A172 (cell line): ENCODE measurements at regions not wholly inside any gene's neighbourhood (a gene's known extent, or its start where the extent isn't known, plus 50 kb on each side); places are given as distances from the start of the nearest gene placed in this dataset.
"Not testable (repeated sequence)": the region's sequence is repeated elsewhere in the genome, so short reads cannot be mapped to it uniquely, and the experiment has no call there.

Experiments used
- DNase-seq: peaks from one replicate; pipeline ENCODE4 v3.0.0-alpha.2; 2015; ENCODE audit warnings: low spot score

DNA sequence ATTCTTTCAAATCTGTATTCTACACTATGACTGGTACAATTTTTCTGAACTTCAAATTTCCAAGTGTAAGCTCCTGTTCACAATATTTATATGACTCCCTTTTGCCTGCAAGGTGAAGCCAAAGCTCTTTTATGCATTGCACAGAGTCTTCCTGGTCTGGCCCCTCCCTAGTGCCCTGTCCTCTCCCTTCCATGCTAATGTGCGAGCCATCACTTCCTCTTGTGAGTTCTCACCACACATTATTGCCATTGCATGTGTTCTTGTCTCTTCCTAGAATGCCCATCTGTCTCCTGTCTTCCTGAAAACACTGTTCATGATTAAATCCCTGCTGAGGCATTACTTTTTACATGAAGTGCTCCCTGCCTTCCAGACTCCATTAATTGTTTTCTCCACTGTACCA is 169.9 kb downstream of the MC4R start:
- no peak for DNase-seq

DNA sequence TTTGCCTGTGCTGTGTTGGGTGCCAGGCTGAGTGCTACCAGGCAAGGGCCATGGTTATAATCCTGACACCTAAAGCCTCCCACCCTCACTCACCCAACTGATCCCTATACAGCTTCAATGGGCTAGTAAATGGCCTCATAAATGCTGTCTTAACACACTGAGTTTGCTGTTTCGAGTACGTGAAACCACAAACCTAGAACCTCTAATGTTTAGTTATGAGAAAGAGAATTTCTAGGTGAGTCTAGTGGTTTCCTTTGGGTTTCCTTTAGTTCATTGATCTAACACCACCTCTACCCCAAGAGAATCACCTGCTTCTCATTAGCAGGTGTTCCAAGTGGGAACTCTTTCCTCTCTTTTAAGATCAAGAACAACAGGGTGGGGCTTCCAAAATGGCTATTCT is 172.0 kb downstream of the MC4R start:
- DNase-seq: no peak

DNA sequence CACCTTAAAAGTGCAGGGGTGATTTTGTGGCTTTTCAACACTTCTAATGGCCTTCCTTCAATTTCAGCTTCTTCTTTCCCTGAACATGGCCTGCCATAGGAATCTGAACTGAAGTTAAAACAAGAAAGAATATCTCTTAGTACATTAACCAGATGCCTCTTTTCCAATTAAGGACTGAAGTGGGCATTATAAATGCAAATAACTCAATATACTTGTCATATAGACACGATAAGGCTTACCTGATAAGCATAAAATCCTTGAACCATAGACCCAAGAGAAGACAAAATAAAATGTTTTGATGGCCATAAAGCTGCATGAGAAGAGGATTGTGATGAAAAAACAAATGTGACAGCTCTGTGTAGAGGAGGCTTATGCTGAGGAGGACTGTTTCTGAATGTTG is 173.1 kb downstream of the MC4R start:
- DNase-seq: no peak

DNA sequence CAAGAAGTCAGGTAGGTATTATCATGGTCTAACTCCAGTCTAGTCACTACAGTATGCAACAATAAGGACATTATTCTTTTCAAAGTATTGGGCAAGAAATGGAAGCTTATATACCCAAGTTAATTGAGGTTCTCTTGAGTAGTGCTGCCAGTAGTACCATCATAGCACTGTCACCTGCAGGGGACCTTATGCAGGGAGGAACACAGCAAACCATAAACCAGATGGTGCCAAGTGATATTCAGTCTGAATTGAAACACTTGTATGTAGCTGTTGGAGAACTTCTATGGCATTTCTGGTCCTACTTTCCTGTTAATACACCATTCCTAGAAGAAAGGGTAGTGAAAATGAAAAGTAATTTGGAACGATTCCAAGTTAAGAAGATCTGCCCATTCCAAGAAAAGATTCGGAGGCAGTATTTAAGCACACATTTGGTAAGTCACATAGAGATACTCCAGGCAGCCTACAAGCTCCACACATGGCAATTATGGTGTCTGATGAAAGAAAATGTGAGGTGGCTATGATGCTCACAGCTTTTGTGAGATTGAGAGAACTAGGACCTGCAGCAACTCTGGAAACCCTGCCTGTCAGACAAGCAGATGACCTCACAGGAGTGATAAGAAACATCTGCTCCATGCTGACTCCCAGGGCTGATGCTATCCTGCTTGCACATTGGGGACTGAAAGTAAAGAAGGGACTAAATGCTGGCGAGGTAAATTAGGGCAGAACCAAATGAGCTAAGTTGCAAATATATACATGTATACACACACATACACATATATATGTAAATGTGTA is 174.7 kb downstream of the MC4R start:
- no peak for DNase-seq

DNA sequence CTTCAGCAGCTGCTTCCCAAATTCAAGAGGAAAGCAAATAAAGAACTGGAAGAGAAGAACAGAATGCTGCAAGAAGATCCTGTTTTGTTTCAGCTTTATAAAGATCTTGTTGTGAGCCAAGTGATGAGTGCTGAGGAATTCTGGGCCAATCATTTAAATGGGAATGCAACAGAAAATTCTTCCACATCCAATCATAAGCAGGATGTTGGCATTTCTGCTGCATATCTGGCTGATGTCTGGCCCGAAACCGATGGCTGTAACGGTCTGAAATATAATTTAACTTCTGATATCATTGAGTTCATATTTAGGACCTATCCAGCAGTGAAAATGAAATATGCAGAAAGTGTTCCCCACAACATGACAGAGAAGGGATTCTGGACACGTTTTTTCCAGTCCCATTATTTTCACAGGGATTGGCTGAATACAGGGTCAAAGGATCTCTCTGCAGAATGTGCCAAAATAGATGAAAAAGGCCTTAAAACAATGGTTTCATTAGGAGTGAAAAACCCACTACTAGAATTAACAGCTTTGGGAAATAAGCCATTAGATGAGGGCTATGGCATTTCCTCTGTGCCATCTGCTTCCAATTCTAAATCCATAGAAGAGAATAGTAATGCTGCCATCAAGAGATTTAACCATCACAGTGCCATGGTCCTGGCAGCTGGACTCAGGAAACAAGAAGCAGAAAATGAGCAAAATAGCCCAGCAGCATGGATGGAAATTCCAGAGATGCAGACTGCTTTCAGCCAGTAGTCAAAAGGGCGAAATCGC is 175.6 kb downstream of the MC4R start:
- DNase-seq: no peak

DNA sequence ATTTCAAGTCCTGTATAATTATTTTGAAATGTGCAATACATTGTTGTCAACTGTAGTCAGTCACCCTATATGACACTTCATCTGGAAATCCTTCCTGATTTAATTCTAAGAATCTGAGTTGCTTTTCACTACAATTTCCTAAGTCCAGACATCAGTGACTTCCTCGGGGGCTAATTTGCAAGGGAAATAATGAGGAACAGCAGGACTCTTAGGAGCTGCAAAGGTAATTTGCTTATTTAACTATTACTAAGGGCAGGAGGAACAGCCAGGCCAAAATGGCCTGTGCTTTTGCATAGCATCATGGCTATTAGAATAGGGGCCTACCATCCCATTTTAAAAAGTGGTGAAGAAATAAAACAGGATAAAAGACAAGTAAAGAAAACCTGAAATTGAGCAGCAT is 178.8 kb downstream of the MC4R start:
- no peak for DNase-seq

DNA sequence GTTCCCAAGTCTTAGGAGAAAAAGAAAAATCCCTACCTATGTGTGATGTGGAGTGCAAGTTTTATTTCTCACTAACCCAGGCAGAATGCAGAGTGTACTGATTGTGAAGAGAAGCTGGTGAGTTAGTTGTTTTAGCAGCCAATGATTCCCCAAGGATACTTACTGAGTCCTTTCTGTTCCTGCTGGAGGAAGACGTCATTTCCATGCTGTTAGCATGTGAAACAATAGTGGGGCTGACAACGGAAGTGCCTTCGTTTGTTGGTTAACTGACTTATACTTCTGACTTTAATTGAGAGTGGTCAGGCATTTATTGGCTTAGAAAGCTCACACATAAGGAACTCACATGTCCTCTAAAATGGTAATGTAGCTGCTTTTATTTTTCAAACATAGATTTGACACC is 180.6 kb downstream of the MC4R start:
- DNase-seq: no peak

DNA sequence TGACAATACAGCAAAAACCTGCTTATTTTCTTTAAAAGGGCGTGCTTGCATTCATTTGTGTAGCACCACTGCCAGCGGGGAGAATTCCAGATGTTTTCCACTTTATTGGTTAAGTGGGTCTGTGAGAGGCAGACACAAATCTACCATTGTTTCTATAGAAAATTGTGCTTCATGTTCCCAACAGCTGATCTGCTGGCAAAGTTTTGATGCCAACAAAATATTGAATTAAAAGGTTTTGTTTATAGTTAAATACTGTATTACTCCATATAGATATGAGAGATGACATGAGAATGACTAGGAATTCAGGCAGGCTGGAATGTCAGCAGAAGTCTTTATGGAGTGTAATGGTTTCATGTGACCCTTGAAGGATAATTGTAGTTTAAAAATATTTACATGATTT is 182.7 kb downstream of the MC4R start:
- no peak for DNase-seq

DNA sequence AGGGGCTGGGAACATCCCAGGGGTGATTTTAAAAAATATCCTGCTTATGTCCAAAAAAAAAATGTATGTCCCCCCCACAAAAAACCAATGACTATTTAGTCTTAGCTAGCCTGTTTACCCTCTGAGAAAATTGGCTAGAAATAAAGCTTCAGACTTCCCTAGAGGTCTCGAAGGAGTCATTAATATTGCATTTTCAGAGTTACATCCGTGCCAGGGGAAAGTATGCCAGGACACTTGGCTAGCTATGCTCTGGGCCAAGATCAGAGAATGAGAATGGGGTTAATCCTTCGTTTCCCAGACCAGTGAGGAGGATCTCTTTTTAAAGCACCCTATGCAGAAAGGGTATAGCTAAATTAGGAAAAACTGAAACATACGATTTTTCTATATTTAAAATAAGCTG is 183.6 kb downstream of the MC4R start:
- no peak for DNase-seq

DNA sequence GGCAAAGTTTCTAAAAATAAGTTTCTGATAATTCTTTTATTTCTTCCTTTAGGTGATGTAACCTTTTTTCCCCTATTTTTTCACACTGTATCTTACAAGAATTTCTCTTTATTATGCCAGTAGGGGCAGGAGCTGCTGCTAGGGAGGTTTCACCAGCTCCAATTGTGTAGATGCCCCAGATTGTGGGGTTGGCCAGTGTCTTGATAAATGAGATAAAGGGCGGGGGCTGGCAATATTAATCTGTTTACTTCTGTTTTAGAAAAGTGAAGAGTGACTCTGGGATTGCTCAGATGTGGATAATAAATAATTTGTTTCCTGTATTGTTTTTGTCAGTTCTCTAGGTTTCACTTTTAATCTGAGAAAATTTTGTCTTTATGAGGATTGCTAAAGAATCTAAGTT is 190.4 kb downstream of the MC4R start:
- no peak for DNase-seq

DNA sequence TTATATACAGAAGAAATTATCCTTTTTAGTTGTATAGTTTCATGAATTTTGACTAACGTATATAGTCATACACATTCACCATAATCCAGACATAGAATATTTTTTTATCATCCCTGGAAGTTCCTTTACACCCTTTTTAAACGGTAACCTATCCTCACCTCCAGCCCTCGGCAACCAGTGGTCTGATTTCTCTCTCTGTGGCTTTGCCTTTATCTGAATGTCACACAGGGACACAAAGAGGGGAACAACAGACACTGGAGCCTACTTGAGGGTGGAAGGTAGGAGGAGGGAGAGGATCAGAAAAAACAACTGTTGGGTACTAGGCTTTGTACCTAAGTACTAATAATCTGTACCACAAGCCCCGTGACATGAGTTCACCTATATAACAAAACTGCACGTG is 191.9 kb downstream of the MC4R start:
- DNase-seq: no peak

DNA sequence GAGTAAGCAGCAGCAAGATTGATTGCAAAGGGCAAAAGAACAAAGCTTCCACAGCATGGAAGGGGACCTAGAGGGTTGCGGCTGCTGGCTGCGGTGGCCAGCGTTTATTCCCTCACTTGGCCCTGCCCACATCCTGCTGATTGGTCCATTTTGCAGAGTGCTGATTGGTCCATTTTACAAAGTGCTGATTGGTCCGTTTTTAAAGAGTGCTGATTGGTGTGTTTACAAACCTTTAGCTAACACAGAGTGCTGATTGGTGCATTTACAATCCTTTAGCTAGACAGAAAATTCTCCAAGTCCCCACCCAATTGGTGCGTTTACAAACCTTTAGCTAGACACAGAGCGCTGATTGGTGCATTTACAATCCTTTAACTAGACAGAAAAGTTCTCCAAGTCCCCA is 194.4 kb downstream of the MC4R start:
- DNase-seq: not testable (repeated sequence)

DNA sequence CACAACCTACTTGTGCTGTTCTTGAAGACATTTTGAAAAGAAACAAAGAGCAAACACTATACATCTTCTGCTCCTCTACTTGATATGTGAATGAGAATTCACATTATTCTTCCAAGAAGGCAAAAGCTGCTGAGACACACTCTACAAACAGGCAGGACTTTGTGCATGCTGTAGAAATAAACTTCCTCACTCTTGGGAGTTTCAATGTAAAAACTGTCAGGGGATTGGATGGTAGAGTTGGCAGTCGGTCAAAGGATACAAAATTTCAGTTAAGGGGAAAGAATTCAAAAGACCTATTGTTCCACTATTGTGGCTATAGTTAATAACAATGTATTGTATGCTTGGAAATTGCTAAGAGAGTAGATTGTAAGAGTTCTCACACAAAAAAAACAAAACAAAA is 196.3 kb downstream of the MC4R start:
- no peak for DNase-seq

DNA sequence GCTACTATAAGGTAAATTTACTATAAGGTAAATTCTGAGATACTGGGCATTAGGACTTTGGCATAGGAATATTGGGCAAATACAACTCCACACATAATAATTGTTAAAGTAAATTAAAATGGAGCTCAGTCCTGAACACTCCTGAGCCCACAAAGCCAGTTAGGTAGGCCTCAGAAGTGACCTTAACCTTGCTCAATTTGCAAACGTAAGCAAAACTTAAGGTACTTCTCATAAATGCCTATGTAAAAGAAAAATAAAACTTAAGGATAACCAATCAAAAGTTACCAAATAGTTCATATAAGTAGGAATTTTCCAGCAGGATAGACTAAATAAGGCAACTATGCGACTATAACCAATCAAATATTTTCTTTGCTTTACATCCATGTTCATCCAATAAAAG is 197.7 kb downstream of the MC4R start:
- DNase-seq: no peak

DNA sequence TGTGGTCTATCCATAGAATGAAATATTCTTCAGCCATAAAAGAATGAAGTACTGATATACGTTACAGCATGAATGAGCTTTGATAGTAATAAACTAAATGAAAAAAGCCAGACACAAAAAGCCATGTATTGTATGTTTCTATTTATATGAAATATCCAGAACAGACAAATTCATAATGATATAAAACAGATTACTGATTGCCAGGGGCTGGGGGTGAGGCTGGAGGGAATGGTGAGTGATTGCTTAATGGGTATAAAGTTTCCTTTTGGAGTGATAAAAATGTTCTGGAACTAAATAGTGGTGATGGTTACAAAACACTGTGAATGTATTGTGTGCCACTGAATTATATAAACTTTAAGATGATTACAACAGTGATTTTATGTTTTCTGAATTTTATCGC is 200.5 kb downstream of the MC4R start:
- no peak for DNase-seq

DNA sequence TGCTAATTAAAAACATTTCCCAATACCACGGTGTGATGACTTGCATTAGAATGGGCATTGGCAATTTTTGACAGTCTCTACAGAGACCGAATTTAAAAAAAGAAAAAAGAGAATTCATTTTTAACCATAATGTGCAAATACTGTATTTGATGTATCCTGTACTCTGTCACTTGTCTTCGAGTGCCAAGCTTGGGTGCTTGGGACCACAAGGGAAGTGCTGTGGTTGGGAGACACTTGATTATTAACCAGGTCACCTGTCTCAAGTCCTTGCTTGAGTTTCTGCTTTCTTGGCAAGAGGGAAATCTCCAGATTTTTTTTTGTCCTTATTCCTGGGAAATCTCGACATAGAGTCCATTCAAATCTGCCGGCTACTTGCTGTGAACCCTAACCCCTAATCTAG is 209.0 kb downstream of the MC4R start:
- no peak for DNase-seq

DNA sequence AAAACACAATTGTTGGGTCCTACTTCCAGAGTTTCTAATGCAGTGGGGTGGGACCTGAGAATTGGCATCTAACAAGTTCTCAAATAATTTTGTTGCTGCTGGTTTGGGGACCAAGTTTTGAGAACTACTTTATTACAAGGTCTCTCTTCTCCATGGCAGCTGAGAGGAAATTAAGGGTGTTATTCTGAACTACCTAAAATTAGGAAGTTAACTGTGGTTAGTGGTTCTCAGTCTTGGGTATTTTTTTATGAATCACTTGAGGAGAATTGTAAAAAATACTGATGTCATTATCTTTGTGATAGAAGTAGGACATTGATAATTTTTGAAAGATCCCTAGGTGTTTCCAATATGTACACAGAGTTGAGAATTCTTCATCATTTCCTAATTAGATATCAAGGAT is 210.2 kb downstream of the MC4R start:
- DNase-seq: no peak

DNA sequence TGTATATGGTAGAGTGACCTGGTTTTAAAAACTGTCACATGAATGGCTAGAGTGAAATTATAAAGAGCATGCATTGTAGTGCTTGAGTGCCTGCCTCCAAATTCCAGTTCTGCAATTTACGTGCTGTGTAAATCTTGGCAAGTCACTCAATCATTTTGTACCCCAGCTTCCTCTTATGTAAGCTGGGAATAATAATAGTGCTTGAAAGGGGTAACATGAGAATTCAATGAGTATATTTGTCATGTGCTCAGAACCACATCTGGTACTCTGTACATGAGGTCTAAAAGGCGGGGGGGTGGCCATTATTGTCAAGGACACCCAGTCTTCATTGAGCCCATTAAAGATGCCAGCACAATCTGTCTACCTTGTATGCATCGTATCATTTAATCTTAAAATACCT is 214.8 kb downstream of the MC4R start:
- no peak for DNase-seq

DNA sequence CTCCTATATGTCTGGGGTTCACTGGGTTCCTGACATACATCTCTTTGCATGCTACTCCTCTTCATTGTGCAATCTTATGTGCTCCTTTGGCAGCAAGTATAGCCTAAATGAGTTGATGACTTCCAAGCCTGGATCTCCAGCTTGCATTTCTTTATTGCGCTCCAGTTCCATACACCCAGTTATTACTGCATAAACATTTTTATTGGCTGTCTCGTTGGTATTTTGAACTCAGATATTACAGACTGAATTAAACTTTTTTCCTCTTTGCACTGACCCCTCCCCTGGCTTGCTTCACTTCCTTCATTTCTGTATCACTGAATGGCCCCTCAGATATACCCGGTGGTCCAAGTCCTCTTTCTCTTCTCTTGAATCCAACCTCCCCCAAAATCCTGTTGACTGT is 219.2 kb downstream of the MC4R start:
- no peak for DNase-seq

DNA sequence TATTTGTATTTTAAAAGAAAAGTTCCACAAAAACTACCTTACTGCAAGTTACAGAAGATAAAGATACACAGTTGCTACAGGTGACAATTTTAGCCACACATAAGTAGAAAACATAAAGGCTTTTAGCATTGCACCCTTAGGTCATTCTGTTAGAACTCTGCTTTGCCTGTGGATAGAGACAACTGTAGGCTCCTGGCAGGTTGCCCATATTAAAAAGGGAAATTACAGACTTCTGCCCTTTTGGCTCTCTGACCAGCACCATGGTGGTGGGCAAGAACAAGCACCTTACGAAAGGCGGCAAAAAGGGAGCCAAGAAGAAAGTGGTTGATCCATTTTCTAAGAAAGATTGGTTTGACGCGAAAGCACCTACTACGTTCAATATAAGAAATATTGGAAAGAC is 223.3 kb downstream of the MC4R start:
- no peak for DNase-seq

DNA sequence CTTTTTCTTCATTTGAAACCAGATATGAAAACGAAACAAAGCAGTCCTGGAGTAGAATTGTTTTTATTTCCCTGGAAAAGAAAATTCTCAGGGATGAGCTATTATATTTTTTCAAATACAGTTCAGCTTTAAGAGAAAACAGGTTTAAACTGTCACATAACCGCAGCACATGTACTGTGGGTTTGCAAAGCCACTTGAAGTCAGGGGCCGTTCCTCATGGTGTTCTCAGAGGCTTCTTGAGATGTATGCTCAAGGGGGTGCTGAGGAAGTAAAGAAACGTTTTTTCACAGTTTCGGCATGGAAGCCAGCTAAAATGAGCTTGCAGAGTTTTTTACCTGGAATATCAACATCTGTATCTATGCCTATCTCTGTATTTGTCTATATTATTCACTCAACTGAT is 225.3 kb downstream of the MC4R start:
- DNase-seq: no peak

DNA sequence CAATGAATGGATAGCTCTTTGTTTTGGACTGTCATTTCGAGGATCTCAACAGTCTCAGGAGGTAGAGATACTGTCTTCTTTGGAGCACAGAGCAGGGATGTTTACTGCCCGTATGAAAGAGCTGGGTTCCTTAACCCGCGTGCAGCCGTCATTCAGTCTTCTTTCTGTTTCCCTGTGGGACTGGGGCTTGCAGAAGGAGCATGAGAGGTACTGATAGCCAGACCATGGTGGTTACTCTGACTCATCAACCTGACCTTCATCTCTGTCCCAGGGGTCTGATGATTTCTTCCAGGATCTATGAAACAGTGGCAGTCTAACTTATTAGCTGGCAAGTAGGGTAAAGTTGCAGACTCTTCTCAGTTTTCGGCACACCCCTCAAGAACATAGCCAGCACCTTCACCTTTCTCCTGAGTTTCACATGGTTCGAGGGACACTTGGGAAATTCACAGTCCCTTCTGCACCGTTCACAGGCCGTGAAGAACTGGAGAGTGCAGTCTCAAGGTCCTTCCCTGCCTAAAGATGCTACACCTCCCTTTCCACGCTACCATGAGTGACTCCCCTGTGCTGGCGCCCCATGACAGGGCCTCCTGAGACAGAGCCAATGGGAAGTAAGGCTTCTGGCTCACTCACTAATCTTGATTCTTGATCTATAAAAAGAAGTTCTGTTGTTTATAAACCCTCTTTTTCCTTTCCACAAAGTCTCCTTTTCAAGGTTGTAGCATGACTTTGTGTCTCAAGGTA is 226.2 kb downstream of the MC4R start:
- no peak for DNase-seq

DNA sequence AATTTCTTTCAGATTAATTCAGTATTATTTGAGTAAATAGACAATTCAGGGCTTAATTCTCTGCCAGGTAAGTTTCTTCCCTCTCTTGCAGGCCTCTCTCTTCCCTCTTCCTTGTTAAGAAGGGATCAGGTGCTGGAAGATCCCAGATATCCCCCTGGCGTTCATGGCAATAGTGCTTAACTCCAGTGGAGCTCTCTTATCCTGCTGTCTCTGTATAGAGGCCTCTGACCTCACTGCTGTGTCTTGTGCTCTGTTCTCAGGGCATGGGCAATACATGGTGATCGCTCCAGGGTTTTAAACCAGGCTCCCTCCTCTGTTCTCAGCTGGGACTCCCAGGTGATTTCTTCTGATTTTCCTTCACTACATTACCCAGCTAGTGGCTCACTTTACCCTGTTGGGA is 226.8 kb downstream of the MC4R start:
- no peak for DNase-seq
